Keratinocyte (primary cell): ENCODE measurements at regions not wholly inside any gene's neighbourhood (a gene's known extent, or its start where the extent isn't known, plus 50 kb on each side); places are given as distances from the start of the nearest gene placed in this dataset.

Source experiments
- DNase-seq: peaks from one replicate; pipeline ENCODE4 v3.0.0-alpha.2; 2011; ENCODE audit warnings: low read depth, missing footprints, low spot score
- FAIRE-seq: peaks from 2 replicates; lab custom pipeline; 2011; peaks lifted over from hg19 to GRCh38; lab: Jason Lieb, UNC
- H2AFZ ChIP-seq: 2 replicates; pipeline ENCODE4 v1.6.0; 2012; ENCODE audit warnings: low read length, control low read depth, inconsistent platforms; ENCODE audit not compliant: control insufficient read depth
- H3K27ac ChIP-seq: 2 replicates; pipeline ENCODE4 v1.5.1; 2011; ENCODE audit warnings: low read length; ENCODE audit not compliant: control insufficient read depth, insufficient read depth
- H3K27me3 ChIP-seq: 3 replicates; pipeline ENCODE4 v1.6.0; 2011; ENCODE audit warnings: low read length; ENCODE audit not compliant: control insufficient read depth, insufficient read depth; ENCODE audit errors: extremely low read depth
- H3K36me3 ChIP-seq, 2 experiments: 2 replicates in 1 of 2; 3 replicates in 1 of 2; pipeline ENCODE4 v1.5.1; 2011; ENCODE audit warnings: low read length in 2 of 2, mild to moderate bottlenecking in 1 of 2; ENCODE audit not compliant: control insufficient read depth in 2 of 2, insufficient read depth in 2 of 2; ENCODE audit errors: extremely low read depth in 1 of 2
- H3K4me1 ChIP-seq: 3 replicates; pipeline ENCODE4 v1.5.1; 2011; ENCODE audit warnings: low read length; ENCODE audit not compliant: control insufficient read depth, insufficient read depth; ENCODE audit errors: extremely low read depth
- H3K4me2 ChIP-seq: 3 replicates; pipeline ENCODE4 v1.6.0; 2011; ENCODE audit warnings: low read depth, low read length; ENCODE audit not compliant: control insufficient read depth, insufficient read depth; ENCODE audit errors: extremely low read depth
- H3K4me3 ChIP-seq, 3 experiments: fragments of 200-600 bp in 1 of 3; sonication (generic) in 1 of 3; 2 replicates in 2 of 3; 3 replicates in 1 of 3; pipeline ENCODE4 v1.5.1; 2011 to 2016; ENCODE audit warnings: low read length in 3 of 3, mild to moderate bottlenecking in 3 of 3, control low read depth in 2 of 3, inconsistent platforms in 1 of 3, low read depth in 1 of 3, mixed read lengths in 1 of 3, mixed run types in 1 of 3, moderate library complexity in 1 of 3; ENCODE audit not compliant: control insufficient read depth in 2 of 3, insufficient read depth in 2 of 3; ENCODE audit errors: extremely low read depth in 1 of 3
- H3K79me2 ChIP-seq: 2 replicates; pipeline ENCODE4 v1.6.0; 2012; ENCODE audit warnings: low read length; ENCODE audit not compliant: control insufficient read depth, insufficient read depth
- H3K9ac ChIP-seq: 3 replicates; pipeline ENCODE4 v1.6.0; 2011; ENCODE audit warnings: low read length; ENCODE audit not compliant: control insufficient read depth, insufficient read depth; ENCODE audit errors: extremely low read depth
- H3K9me1 ChIP-seq: 3 replicates; pipeline ENCODE4 v1.6.0; 2011; ENCODE audit warnings: low read length; ENCODE audit not compliant: control insufficient read depth, insufficient read depth; ENCODE audit errors: extremely low read depth
- H3K9me3 ChIP-seq: 2 replicates; pipeline ENCODE4 v1.5.1; 2012; ENCODE audit warnings: low read depth, low read length; ENCODE audit not compliant: control insufficient read depth
- H4K20me1 ChIP-seq: 3 replicates; pipeline ENCODE4 v1.6.0; 2011; ENCODE audit warnings: low read length; ENCODE audit not compliant: control insufficient read depth, insufficient read depth; ENCODE audit errors: extremely low read depth
- CTCF ChIP-seq, 3 experiments: IDR thresholded peaks in 1 of 3; conservative IDR thresholded peaks in 1 of 3; optimal IDR thresholded peaks in 1 of 3; 2 replicates in 2 of 3; 3 replicates in 1 of 3; pipeline versions ENCODE3 to v1.5.1; 2011; ENCODE audit warnings: low read length in 3 of 3, mild to moderate bottlenecking in 3 of 3, moderate library complexity in 2 of 3, control low read depth in 1 of 3, inconsistent platforms in 1 of 3; ENCODE audit not compliant: insufficient read depth in 2 of 3; ENCODE audit errors: extremely low read depth in 1 of 3
- EZH2 ChIP-seq: IDR thresholded peaks from one replicate; pipeline ENCODE4 v1.6.1; 2012; ENCODE audit warnings: inconsistent platforms, mild to moderate bottlenecking, low read length, moderate library complexity
- dilution Hi-C: fragments of 300-500 bp; cut with MboI; formaldehyde crosslinking; loops from one replicate; pipeline ENCODE4 v1.7.0; 2020; ENCODE audit warnings: low sequenced_read_pairs; ENCODE audit not compliant: extremely low pct_ligation_motif_present

- FAIRE-seq (no peak), DNase-seq (no peak)
- Histone ChIP-seq H3K4me3 (no peak overlapping the region), H3K4me2 (no peak overlapping the region), H3K27me3 (no peaks in the 10 kb centered on the region), H3K36me3 (no peaks in the 10 kb centered on the region), H2AFZ (no peak overlapping the region), H3K9me1 (no peaks in the 10 kb centered on the region), H3K79me2 (no peaks in the 10 kb centered on the region), H3K9me3 (no peaks in the 10 kb centered on the region), H4K20me1 (no peaks in the 10 kb centered on the region), H3K9ac (no peak overlapping the region), H3K27ac (no peak overlapping the region), H3K4me1 (no peaks in the 10 kb centered on the region)
- TF ChIP-seq CTCF (optimal IDR thresholded peaks at IDR 0.05 in 1 of 3, IDR thresholded peaks at IDR 0.05 in 1 of 3, conservative IDR thresholded peaks at IDR 0.05 in 1 of 3; ENCODE audit: extremely low read depth in 1 of 3, insufficient read depth in 2 of 3, low read length in 3 of 3) (no peak), EZH2 (no peak)
- dilution Hi-C loops = no loop called here
Observed at GRCh38 chr3:6571448-6571847, 289.5 kb upstream of the GRM7 start.

- H3K4me2 ChIP-seq = no peak overlapping the region
- H4K20me1 ChIP-seq = no peaks in the 10 kb centered on the region
- no peaks in the 10 kb centered on the region for H3K79me2 ChIP-seq
- dilution Hi-C loops = no loop called here
- no peaks in the 10 kb centered on the region for H3K9me3 ChIP-seq
- H3K9me1 ChIP-seq = no peaks in the 10 kb centered on the region
- H2AFZ ChIP-seq = no peak overlapping the region
- H3K4me3 ChIP-seq = no peak overlapping the region
- H3K27ac ChIP-seq = no peak overlapping the region
- no peaks in the 10 kb centered on the region for H3K27me3 ChIP-seq
- FAIRE-seq (no peak), DNase-seq (no peak)
- TF ChIP-seq CTCF (optimal IDR thresholded peaks at IDR 0.05 in 1 of 3, IDR thresholded peaks at IDR 0.05 in 1 of 3, conservative IDR thresholded peaks at IDR 0.05 in 1 of 3; ENCODE audit: extremely low read depth in 1 of 3, insufficient read depth in 2 of 3, low read length in 3 of 3) (no peak), EZH2 (no peak)
- no peaks in the 10 kb centered on the region for H3K36me3 ChIP-seq
- H3K9ac ChIP-seq = no peak overlapping the region
- H3K4me1 ChIP-seq = no peaks in the 10 kb centered on the region
Observed at GRCh38 chr3:6577584-6577983, 283.3 kb upstream of the GRM7 start.
